Astrocyte (in vitro differentiated cells and primary cell): ENCODE measurements at regions not wholly inside any gene's neighbourhood (a gene's known extent, or its start where the extent isn't known, plus 50 kb on each side); places are given as distances from the start of the nearest gene placed in this dataset.
A peak's percentile ranks its signal among the peaks of the same experiment; 100 is the strongest.

Source experiments
- DNase-seq: peaks from one replicate; pipeline ENCODE4 v3.0.0-alpha.2; 2010; ENCODE audit warnings: low read depth
- FAIRE-seq: peaks from 2 replicates; lab custom pipeline; 2011; peaks lifted over from hg19 to GRCh38; lab: Jason Lieb, UNC
- H2AFZ ChIP-seq: 2 replicates; pipeline ENCODE4 v1.6.0; 2012; ENCODE audit warnings: low read depth, low read length, inconsistent platforms
- H3K27ac ChIP-seq: 2 replicates; pipeline ENCODE4 v1.5.1; 2011; ENCODE audit warnings: low read depth, low read length, inconsistent platforms
- H3K27me3 ChIP-seq: 2 replicates; pipeline ENCODE4 v1.6.0; 2011; ENCODE audit warnings: low read length, inconsistent platforms; ENCODE audit not compliant: insufficient read depth
- H3K36me3 ChIP-seq: 2 replicates; pipeline ENCODE4 v1.5.1; 2011; ENCODE audit warnings: low read length, inconsistent platforms; ENCODE audit not compliant: insufficient read depth
- H3K4me1 ChIP-seq: 2 replicates; pipeline ENCODE4 v1.5.1; 2011; ENCODE audit warnings: low read length, inconsistent platforms; ENCODE audit not compliant: insufficient read depth
- H3K4me2 ChIP-seq: 2 replicates; pipeline ENCODE4 v1.6.0; 2012; ENCODE audit warnings: low read length, inconsistent platforms
- H3K4me3 ChIP-seq: 2 replicates; pipeline ENCODE4 v1.5.1; 2011; ENCODE audit warnings: low read depth, mild to moderate bottlenecking, low read length, inconsistent platforms; ENCODE audit not compliant: insufficient read depth
- H3K79me2 ChIP-seq: 2 replicates; pipeline ENCODE4 v1.6.0; 2012; ENCODE audit warnings: mild to moderate bottlenecking, low read length, inconsistent platforms; ENCODE audit not compliant: insufficient read depth
- H3K9ac ChIP-seq: 2 replicates; pipeline ENCODE4 v1.6.0; 2012; ENCODE audit warnings: mild to moderate bottlenecking, low read length, inconsistent platforms
- H3K9me3 ChIP-seq: 2 replicates; pipeline ENCODE4 v1.5.1; 2012; ENCODE audit warnings: low read depth, mild to moderate bottlenecking, low read length, inconsistent platforms; ENCODE audit not compliant: insufficient read depth
- H4K20me1 ChIP-seq: 2 replicates; pipeline ENCODE4 v1.6.0; 2012; ENCODE audit warnings: low read length, inconsistent platforms; ENCODE audit not compliant: insufficient read depth
- H3K27ac Mint-ChIP-seq: one replicate; pipeline ENCODE4 v1.8.0; 2021; ENCODE audit warnings: mild to moderate bottlenecking, mixed read lengths; ENCODE audit not compliant: unreplicated experiment
- H3K27me3 Mint-ChIP-seq: one replicate; pipeline ENCODE4 v1.8.0; 2021; ENCODE audit warnings: low read depth, mixed read lengths; ENCODE audit not compliant: unreplicated experiment
- H3K36me3 Mint-ChIP-seq: one replicate; pipeline ENCODE4 v1.8.0; 2021; ENCODE audit warnings: low read depth, mixed read lengths; ENCODE audit not compliant: unreplicated experiment
- H3K4me1 Mint-ChIP-seq: one replicate; pipeline ENCODE4 v1.8.0; 2021; ENCODE audit warnings: low read depth, mixed read lengths; ENCODE audit not compliant: unreplicated experiment
- H3K4me3 Mint-ChIP-seq: one replicate; pipeline ENCODE4 v1.8.0; 2021; ENCODE audit warnings: mild to moderate bottlenecking, moderate library complexity, mixed read lengths; ENCODE audit not compliant: unreplicated experiment
- H3K9me3 Mint-ChIP-seq: one replicate; pipeline ENCODE4 v1.8.0; 2021; ENCODE audit warnings: mild to moderate bottlenecking, mixed read lengths; ENCODE audit not compliant: unreplicated experiment
- CTCF ChIP-seq: IDR thresholded peaks from 2 replicates; pipeline ENCODE4 v1.5.1; 2011; ENCODE audit warnings: low read depth, mild to moderate bottlenecking, inconsistent platforms, low read length, moderate library complexity; ENCODE audit not compliant: insufficient read depth
- EZH2 ChIP-seq: IDR thresholded peaks from 2 replicates; pipeline ENCODE4 v1.6.1; 2012; ENCODE audit warnings: mild to moderate bottlenecking, low read length, inconsistent platforms; ENCODE audit not compliant: insufficient read depth

GRCh38 chr2:59389240-59389639 lies 1148.1 kb upstream of the FANCL start:
- Histone ChIP-seq H4K20me1 (no peaks in the 10 kb centered on the region), H3K79me2 (no peaks in the 10 kb centered on the region), H3K9me3 (no peaks in the 10 kb centered on the region), H3K9ac (no peak overlapping the region), H3K4me1 (no peaks in the 10 kb centered on the region), H3K27ac (no peak overlapping the region), H3K4me2 (no peak overlapping the region), H2AFZ (no peak overlapping the region), H3K36me3 (no peaks in the 10 kb centered on the region), H3K27me3 (no peaks in the 10 kb centered on the region), H3K4me3 (no peak overlapping the region)
- no peak overlapping the region for H3K27ac Mint-ChIP-seq
- DNase-seq (no peak), FAIRE-seq (peak; percentile 5)
- no peak overlapping the region for H3K4me3 Mint-ChIP-seq
- no peak for TF ChIP-seq EZH2
- no peak for TF ChIP-seq CTCF
- no peaks in the 10 kb centered on the region for H3K9me3 Mint-ChIP-seq
- H3K36me3 Mint-ChIP-seq = no peaks in the 10 kb centered on the region
- H3K4me1 Mint-ChIP-seq = peaks cover 13% of the 10 kb centered on the region
- no peaks in the 10 kb centered on the region for H3K27me3 Mint-ChIP-seq

GRCh38 chr2:59385971-59386370 lies 1144.8 kb upstream of the FANCL start:
- H3K36me3 Mint-ChIP-seq = no peaks in the 10 kb centered on the region
- H3K9ac ChIP-seq = no peak overlapping the region
- no peak overlapping the region for H3K4me2 ChIP-seq
- H4K20me1 ChIP-seq = no peaks in the 10 kb centered on the region
- H3K27me3 ChIP-seq = no peaks in the 10 kb centered on the region
- H3K4me1 Mint-ChIP-seq = peaks cover 13% of the 10 kb centered on the region
- H3K27ac ChIP-seq = no peak overlapping the region
- no peak for DNase-seq
- no peak overlapping the region for H2AFZ ChIP-seq
- no peak overlapping the region for H3K4me3 ChIP-seq
- H3K79me2 ChIP-seq = no peaks in the 10 kb centered on the region
- no peak for FAIRE-seq
- H3K4me3 Mint-ChIP-seq = no peak overlapping the region
- TF ChIP-seq EZH2 (no peak), CTCF (no peak)
- no peak overlapping the region for H3K27ac Mint-ChIP-seq
- H3K9me3 Mint-ChIP-seq = no peaks in the 10 kb centered on the region
- no peaks in the 10 kb centered on the region for H3K9me3 ChIP-seq
- H3K27me3 Mint-ChIP-seq = no peaks in the 10 kb centered on the region
- no peaks in the 10 kb centered on the region for H3K4me1 ChIP-seq
- no peaks in the 10 kb centered on the region for H3K36me3 ChIP-seq

DNA sequence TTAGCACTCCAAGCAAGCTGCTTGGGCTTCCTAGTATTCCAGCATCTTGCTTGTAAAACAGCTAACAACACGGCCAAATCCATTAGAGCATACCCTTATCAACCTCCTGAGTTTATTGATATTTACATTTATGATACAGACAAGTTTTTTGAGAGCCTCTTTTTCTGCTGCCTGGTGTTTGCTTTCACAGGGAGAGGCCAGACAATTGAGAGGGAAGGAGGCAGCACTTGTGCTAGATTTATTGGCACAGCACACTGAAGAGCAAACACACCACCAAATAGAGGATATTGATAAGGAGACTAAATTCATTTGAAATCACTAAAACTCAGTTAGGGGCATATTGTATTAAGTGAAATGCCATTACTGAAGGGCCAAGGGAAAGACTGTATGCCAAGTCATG lies 1142.3 kb upstream of the FANCL start:
- Mint-ChIP-seq H3K36me3 (no peaks in the 10 kb centered on the region), H3K27ac (no peak overlapping the region), H3K9me3 (peaks cover 9% of the 10 kb centered on the region), H3K27me3 (no peaks in the 10 kb centered on the region), H3K4me3 (no peak overlapping the region), H3K4me1 (no peaks in the 10 kb centered on the region)
- Histone ChIP-seq H3K36me3 (no peaks in the 10 kb centered on the region), H3K9ac (no peak overlapping the region), H3K4me3 (no peak overlapping the region), H2AFZ (no peak overlapping the region), H3K4me1 (no peaks in the 10 kb centered on the region), H3K4me2 (no peak overlapping the region), H3K79me2 (no peaks in the 10 kb centered on the region), H3K27ac (no peak overlapping the region), H3K9me3 (no peaks in the 10 kb centered on the region), H3K27me3 (no peaks in the 10 kb centered on the region), H4K20me1 (no peaks in the 10 kb centered on the region)
- DNase-seq (no peak), FAIRE-seq (no peak)
- TF ChIP-seq CTCF = no peak
- TF ChIP-seq EZH2 = no peak
